Mucosa of descending colon (tissue), 3 donors: ENCODE measurements at regions not wholly inside any gene's neighbourhood (a gene's known extent, or its start where the extent isn't known, plus 50 kb on each side); places are given as distances from the start of the nearest gene placed in this dataset.

Experiments used
- ATAC-seq: fragments of 200-7000 bp; cut with Tn5 transposase; one replicate; pipeline ENCODE4 v1.9.1; 2020; ENCODE audit warnings: mild to moderate bottlenecking, moderate library complexity
- DNase-seq, 3 donors: peaks; one replicate each; pipeline ENCODE4 v3.0.0-alpha.2; 2020
- H3K36me3 ChIP-seq: fragments of 200-600 bp; one replicate; pipeline ENCODE4 v1.8.0; 2021; ENCODE audit warnings: low read depth, mild to moderate bottlenecking
- H3K4me1 ChIP-seq: fragments of 200-600 bp; one replicate; pipeline ENCODE4 v1.8.0; 2021; ENCODE audit warnings: low read depth, mild to moderate bottlenecking
- H3K4me3 ChIP-seq: fragments of 200-600 bp; one replicate; pipeline ENCODE4 v1.8.0; 2021; ENCODE audit warnings: mild to moderate bottlenecking
- H3K9me3 ChIP-seq: fragments of 200-600 bp; one replicate; pipeline ENCODE4 v1.8.0; 2021; ENCODE audit warnings: mild to moderate bottlenecking
- intact Hi-C, 2 donors: fragments of 100-400 bp; cut with DNase I in 1 of 2; cut with micrococcal nuclease in 1 of 2; formaldehyde crosslinking; loops; one replicate each; pipeline versions ENCODE4 v1.11.0 to v1.11.1; 2022; cut with DNase I, micrococcal nuclease
- TF ChIP-seq, protein P1 (sequence below): fragments of 200-600 bp; IDR thresholded peaks from one replicate; pipeline ENCODE4 v1.8.0; 2022; ENCODE audit warnings: antibody characterized with exemption, mild to moderate bottlenecking
- donor health status: DM: no; HTN: no; CAD: no; lungs with moderate emphysema.
- donor health status: DM: no; HTN: no; CAD: no.
- donor health status: DM: no; HTN: yes; CAD: no.

DNA sequence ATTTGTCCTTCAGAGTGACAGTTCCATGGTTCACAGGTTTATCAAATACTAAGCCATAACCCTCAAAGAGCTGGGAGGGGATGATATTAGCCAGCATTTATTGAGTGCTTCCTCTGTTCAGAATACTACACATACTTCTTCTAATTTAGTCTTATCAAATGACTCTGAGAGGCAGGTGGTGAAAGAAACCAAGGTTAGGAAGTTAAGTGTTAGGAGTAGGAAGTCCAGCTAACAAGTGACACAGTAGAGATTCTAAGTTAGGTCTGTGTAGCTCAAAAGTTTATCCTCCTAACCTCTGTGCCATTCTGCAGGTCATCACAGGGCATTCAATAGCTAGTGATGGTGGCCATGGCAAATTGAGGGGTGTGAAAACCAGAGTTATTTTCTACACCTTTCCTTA lies 198.3 kb upstream of the MID1 start:
- DNase-seq (no peak), ATAC-seq (no peak)
- TF ChIP-seq, protein P1, sequence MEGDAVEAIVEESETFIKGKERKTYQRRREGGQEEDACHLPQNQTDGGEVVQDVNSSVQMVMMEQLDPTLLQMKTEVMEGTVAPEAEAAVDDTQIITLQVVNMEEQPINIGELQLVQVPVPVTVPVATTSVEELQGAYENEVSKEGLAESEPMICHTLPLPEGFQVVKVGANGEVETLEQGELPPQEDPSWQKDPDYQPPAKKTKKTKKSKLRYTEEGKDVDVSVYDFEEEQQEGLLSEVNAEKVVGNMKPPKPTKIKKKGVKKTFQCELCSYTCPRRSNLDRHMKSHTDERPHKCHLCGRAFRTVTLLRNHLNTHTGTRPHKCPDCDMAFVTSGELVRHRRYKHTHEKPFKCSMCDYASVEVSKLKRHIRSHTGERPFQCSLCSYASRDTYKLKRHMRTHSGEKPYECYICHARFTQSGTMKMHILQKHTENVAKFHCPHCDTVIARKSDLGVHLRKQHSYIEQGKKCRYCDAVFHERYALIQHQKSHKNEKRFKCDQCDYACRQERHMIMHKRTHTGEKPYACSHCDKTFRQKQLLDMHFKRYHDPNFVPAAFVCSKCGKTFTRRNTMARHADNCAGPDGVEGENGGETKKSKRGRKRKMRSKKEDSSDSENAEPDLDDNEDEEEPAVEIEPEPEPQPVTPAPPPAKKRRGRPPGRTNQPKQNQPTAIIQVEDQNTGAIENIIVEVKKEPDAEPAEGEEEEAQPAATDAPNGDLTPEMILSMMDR, result no peak
- Histone ChIP-seq H3K9me3 (no peaks in the 10 kb centered on the region), H3K4me1 (no peaks in the 10 kb centered on the region), H3K4me3 (no peak overlapping the region), H3K36me3 (no peaks in the 10 kb centered on the region)
- intact Hi-C loops, result no loop called here

DNA sequence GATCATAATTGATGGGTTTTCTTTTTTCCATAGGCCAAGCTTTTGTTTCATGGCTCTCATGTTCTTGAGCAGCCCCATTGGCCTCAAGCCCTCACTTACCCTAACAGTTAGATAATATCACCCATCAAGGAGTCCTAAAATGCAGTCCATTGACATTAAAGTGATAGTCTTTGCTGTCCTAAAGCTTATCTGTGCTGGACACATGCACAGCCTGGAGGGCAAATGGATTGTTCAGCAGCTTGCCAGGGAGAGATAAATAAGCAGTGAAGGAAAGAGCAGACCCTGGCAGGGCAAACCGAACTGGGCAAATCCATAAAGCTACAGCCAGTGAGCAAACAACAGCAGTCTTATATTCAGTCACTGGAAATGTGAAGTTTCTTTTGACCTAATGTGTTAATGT lies 199.6 kb upstream of the MID1 start:
- no peaks in the 10 kb centered on the region for H3K9me3 ChIP-seq

DNA sequence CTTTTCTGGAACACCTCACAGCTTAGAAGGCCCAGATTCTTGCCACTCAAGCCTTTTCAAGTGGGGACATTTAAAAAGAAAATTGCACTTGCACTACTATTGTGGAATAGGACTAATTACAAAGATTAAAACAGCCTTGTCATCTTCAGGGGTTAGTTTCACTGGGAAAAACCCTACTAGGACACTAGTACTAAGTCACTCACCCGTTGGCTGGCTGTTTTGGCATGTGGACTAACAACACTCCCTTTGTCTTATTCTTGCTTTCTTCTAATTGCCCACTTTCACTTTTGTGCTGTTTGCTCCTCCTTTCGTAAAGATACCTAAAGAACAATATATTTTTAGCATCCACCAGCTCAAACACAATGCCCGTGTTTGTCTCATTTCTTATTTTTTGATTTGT lies 200.9 kb upstream of the MID1 start:
- ATAC-seq, result no peak
- DNase-seq, result no peak
- TF ChIP-seq, protein P1, result no peak
- Histone ChIP-seq H3K4me3 (no peak overlapping the region), H3K4me1 (no peaks in the 10 kb centered on the region), H3K36me3 (no peaks in the 10 kb centered on the region), H3K9me3 (no peaks in the 10 kb centered on the region)
- intact Hi-C loops, result no loop called here

More for the DNA sequence above, 199.6 kb upstream of the MID1 start:
- no peak for ATAC-seq
- DNase-seq, result no peak
- Histone ChIP-seq H3K4me3 (no peak overlapping the region), H3K4me1 (no peaks in the 10 kb centered on the region), H3K36me3 (no peaks in the 10 kb centered on the region)
- TF ChIP-seq, protein P1, result no peak
- intact Hi-C loops, result no loop called here

DNA sequence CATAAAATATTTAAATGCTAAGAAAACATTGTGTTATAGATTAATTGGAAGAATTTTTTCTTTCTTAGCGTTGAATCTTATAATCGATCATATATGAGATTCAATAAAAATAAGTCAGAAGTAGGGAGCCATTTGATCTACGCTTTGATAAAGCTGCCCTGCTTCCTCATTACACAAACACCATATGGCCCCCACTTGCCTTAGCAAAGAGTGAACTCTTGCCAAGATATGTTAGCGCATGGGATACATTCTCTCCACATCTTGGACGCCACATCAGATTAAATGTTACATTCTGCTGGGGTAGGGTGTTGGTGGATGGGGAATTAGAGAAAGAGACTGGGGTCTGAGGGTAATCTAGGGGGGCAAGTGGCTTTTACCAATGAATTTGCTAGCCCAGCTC lies 207.7 kb upstream of the MID1 start:
- TF ChIP-seq, protein P1, result no peak
- no peak for DNase-seq
- intact Hi-C loops, result no loop called here
- ATAC-seq, result peak; percentile 25
- Histone ChIP-seq H3K4me1 (no peaks in the 10 kb centered on the region), H3K4me3 (no peak overlapping the region), H3K9me3 (no peaks in the 10 kb centered on the region), H3K36me3 (no peaks in the 10 kb centered on the region)

DNA sequence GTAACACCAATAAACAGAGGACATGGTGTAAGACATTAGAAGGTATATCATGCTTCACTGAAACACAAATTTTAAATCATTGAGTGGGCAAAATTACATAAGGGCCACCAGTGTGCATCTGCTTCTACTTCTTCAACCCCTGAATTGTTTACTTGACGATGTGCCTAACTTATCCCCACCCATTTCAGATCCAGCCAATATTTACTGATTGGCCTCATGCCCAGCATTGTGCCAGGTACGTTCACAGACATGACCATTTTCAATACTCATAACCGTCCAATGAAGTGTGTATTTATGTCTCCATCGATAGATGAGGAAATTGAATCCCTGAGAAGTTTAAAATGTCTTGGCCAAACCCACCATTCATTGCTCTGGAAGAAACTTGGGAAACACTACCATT lies 208.3 kb upstream of the MID1 start:
- Histone ChIP-seq H3K4me3 (no peak overlapping the region), H3K9me3 (no peaks in the 10 kb centered on the region), H3K4me1 (no peaks in the 10 kb centered on the region), H3K36me3 (no peaks in the 10 kb centered on the region)
- peak in 1 of 3 donors; percentile 44 for DNase-seq
- ATAC-seq, result peak; percentile 40
- TF ChIP-seq, protein P1, result no peak
- intact Hi-C loops, result no loop called here
